Mesenchymal stem cell (in vitro differentiated cells and primary cell): ENCODE measurements at regions not wholly inside any gene's neighbourhood (a gene's known extent, or its start where the extent isn't known, plus 50 kb on each side); places are given as distances from the start of the nearest gene placed in this dataset.
A peak's percentile ranks its signal among the peaks of the same experiment; 100 is the strongest.
"Not testable (repeated sequence)": the region's sequence is repeated elsewhere in the genome, so short reads cannot be mapped to it uniquely, and the experiment has no call there.

ENCODE experiments used
- DNase-seq: peaks from one replicate; pipeline ENCODE4 v3.0.0-alpha.2; 2013
- H2AFZ ChIP-seq: one replicate; pipeline ENCODE4 v1.6.1; 2013; ENCODE audit warnings: low read depth, mild to moderate bottlenecking, control low read depth, inconsistent platforms, low read length, moderate library complexity
- H2AK5ac ChIP-seq: 2 replicates; pipeline ENCODE4 v1.6.1; 2013; ENCODE audit warnings: low read length, moderate library complexity, mild to moderate bottlenecking, inconsistent platforms; ENCODE audit not compliant: severe bottlenecking
- H2BK120ac ChIP-seq: one replicate; pipeline ENCODE4 v1.6.1; 2013; ENCODE audit warnings: low read depth, mild to moderate bottlenecking, inconsistent platforms, low read length, moderate library complexity
- H2BK12ac ChIP-seq, 2 experiments: one replicate each; pipeline ENCODE4 v1.6.1; 2013; ENCODE audit warnings: inconsistent platforms in 2 of 2, low read length in 2 of 2, mild to moderate bottlenecking in 2 of 2, moderate library complexity in 2 of 2, control low read depth in 1 of 2
- H2BK15ac ChIP-seq: one replicate; pipeline ENCODE4 v1.6.1; 2013; ENCODE audit warnings: mild to moderate bottlenecking, low read depth, inconsistent platforms; ENCODE audit not compliant: poor library complexity, severe bottlenecking
- H2BK5ac ChIP-seq: 2 replicates; pipeline ENCODE4 v1.6.1; 2013; ENCODE audit warnings: low read depth, mild to moderate bottlenecking, low read length, control low read depth, inconsistent platforms; ENCODE audit not compliant: poor library complexity, severe bottlenecking
- H3K14ac ChIP-seq, 2 experiments: one replicate each; pipeline ENCODE4 v1.6.1; 2013; ENCODE audit warnings: inconsistent platforms in 2 of 2, low read length in 2 of 2, control low read depth in 1 of 2, mild to moderate bottlenecking in 1 of 2, moderate library complexity in 1 of 2
- H3K18ac ChIP-seq, 2 experiments: one replicate each; pipeline ENCODE4 v1.6.1; 2013; ENCODE audit warnings: inconsistent platforms in 2 of 2, low read length in 2 of 2, control low read depth in 1 of 2, low read depth in 1 of 2, mild to moderate bottlenecking in 1 of 2
- H3K23ac ChIP-seq, 2 experiments: one replicate each; pipeline ENCODE4 v1.6.1; 2013; ENCODE audit warnings: inconsistent platforms in 2 of 2, low read length in 2 of 2, mild to moderate bottlenecking in 2 of 2, moderate library complexity in 2 of 2, control low read depth in 1 of 2
- H3K27ac ChIP-seq: 2 replicates; pipeline ENCODE4 v1.5.1; 2013; ENCODE audit warnings: mild to moderate bottlenecking, moderate library complexity, low read length, control low read depth, inconsistent platforms; ENCODE audit not compliant: poor library complexity, severe bottlenecking
- H3K27me3 ChIP-seq, 2 experiments: 2 replicates each; pipeline versions ENCODE4 v1.6.1 to v1.7.0; 2013; ENCODE audit warnings: low read length in 2 of 2, mild to moderate bottlenecking in 2 of 2, moderate library complexity in 2 of 2, control low read depth in 1 of 2, inconsistent platforms in 1 of 2; ENCODE audit not compliant: control insufficient read depth in 1 of 2, insufficient read depth in 1 of 2
- H3K36me3 ChIP-seq, 2 experiments: 2 replicates each; pipeline versions ENCODE4 v1.6.1 to v1.7.0; 2013; ENCODE audit warnings: low read length in 2 of 2, control low read depth in 1 of 2, inconsistent platforms in 1 of 2, low read depth in 1 of 2, mild to moderate bottlenecking in 1 of 2; ENCODE audit not compliant: insufficient read depth in 2 of 2, control insufficient read depth in 1 of 2
- H3K4ac ChIP-seq, 2 experiments: one replicate each; pipeline ENCODE4 v1.6.1; 2013; ENCODE audit warnings: inconsistent platforms in 2 of 2, low read length in 2 of 2, mild to moderate bottlenecking in 2 of 2, moderate library complexity in 2 of 2, control low read depth in 1 of 2, low read depth in 1 of 2
- H3K4me1 ChIP-seq: 2 replicates; pipeline ENCODE4 v1.6.1; 2013; ENCODE audit warnings: low read depth, low read length, control low read depth; ENCODE audit not compliant: control insufficient read depth, insufficient read depth
- H3K4me2 ChIP-seq: 2 replicates; pipeline ENCODE4 v1.6.1; 2013; ENCODE audit warnings: low read length, mild to moderate bottlenecking, inconsistent platforms; ENCODE audit not compliant: poor library complexity, severe bottlenecking
- H3K4me3 ChIP-seq, 2 experiments: 2 replicates each; pipeline versions ENCODE4 v1.5.1 to v1.7.0; 2013; ENCODE audit warnings: low read length in 2 of 2, mild to moderate bottlenecking in 2 of 2, control low read depth in 1 of 2, low read depth in 1 of 2; ENCODE audit not compliant: insufficient read depth in 1 of 2
- H3K79me1 ChIP-seq: replicated peaks from 2 replicates; pipeline ENCODE4 v1.6.1; 2013; ENCODE audit warnings: mild to moderate bottlenecking, control low read depth, low read length, inconsistent platforms; ENCODE audit not compliant: poor library complexity, severe bottlenecking
- H3K9ac ChIP-seq: 2 replicates; pipeline ENCODE4 v1.7.0; 2013; ENCODE audit warnings: mild to moderate bottlenecking, low read length, moderate library complexity
- H3K9me3 ChIP-seq: 2 replicates; pipeline ENCODE4 v1.7.0; 2013; ENCODE audit warnings: mild to moderate bottlenecking, low read length; ENCODE audit not compliant: control insufficient read depth
- H4K8ac ChIP-seq: one replicate; pipeline ENCODE4 v1.6.1; 2013; ENCODE audit warnings: inconsistent platforms, mild to moderate bottlenecking, low read length, moderate library complexity
- H4K91ac ChIP-seq: one replicate; pipeline ENCODE4 v1.6.1; 2013; ENCODE audit warnings: mild to moderate bottlenecking, low read length, inconsistent platforms
- WGBS: methylation state at CpG from one replicate; pipeline ENCODE4 v1.1.7; 2013; ENCODE audit warnings: mixed read lengths; 5-methylcytosine and 5-hydroxymethylcytosine counted together

DNA sequence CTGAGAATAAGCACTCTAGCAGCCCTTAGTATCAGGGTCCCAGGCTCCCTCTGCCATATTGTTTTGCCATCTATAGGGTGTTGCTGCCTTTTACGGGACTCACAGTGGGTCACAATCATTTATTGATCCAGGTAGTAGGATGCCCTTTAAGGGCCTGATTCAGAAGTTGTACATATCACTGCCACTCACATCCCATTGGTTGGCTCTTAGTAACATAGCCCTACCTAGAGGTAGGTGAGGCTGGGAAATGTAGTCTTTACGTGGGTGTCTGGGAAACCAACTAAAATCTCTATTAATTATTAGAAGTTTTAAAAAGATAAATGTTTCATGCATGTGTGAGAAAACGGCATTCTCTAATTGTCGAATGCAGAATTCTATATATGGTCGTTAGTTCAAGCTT lies 78.8 kb upstream of the ATP5PO start:
- WGBS: 100% methylated on average over 4 of the region's 5 CpGs
- Histone ChIP-seq H2AK5ac (no peak overlapping the region), H3K4ac (no peak overlapping the region), H3K23ac (no peak overlapping the region), H3K27ac (no peak overlapping the region), H4K8ac (no peak overlapping the region), H2BK15ac (no peak overlapping the region), H3K4me2 (no peak overlapping the region), H3K14ac (no peak overlapping the region), H3K36me3 (no peaks in the 10 kb centered on the region), H3K4me3 (no peak overlapping the region), H2BK5ac (no peak overlapping the region), H2AFZ (no peak overlapping the region), H2BK120ac (no peak overlapping the region), H3K4me1 (peaks cover 1% of the 10 kb centered on the region), H3K18ac (no peak overlapping the region), H3K79me1 (no peaks in the 10 kb centered on the region), H3K9ac (no peak overlapping the region), H3K27me3 (no peaks in the 10 kb centered on the region), H3K9me3 (peaks cover 16% of the 10 kb centered on the region), H2BK12ac (no peak overlapping the region), H4K91ac (no peak overlapping the region)
- DNase-seq: no peak

- 80% methylated on average over 11 of the region's 12 CpGs for WGBS
- H4K91ac ChIP-seq: no peak overlapping the region
- H3K23ac ChIP-seq: no peak overlapping the region
- H2AFZ ChIP-seq: no peak overlapping the region
- no peak for DNase-seq
- no peaks in the 10 kb centered on the region for H3K36me3 ChIP-seq
- H3K18ac ChIP-seq: no peak overlapping the region
- H2BK12ac ChIP-seq: no peak overlapping the region
- H3K27ac ChIP-seq: no peak overlapping the region
- H2AK5ac ChIP-seq: no peak overlapping the region
- peaks cover 1% of the 10 kb centered on the region for H3K4me1 ChIP-seq
- H3K79me1 ChIP-seq: no peaks in the 10 kb centered on the region
- peaks cover 16% of the 10 kb centered on the region for H3K9me3 ChIP-seq
- no peak overlapping the region for H3K4me2 ChIP-seq
- no peak overlapping the region for H2BK5ac ChIP-seq
- no peak overlapping the region for H2BK15ac ChIP-seq
- no peak overlapping the region for H4K8ac ChIP-seq
- H3K4me3 ChIP-seq: no peak overlapping the region
- H2BK120ac ChIP-seq: no peak overlapping the region
- no peaks in the 10 kb centered on the region for H3K27me3 ChIP-seq
- H3K14ac ChIP-seq: no peak overlapping the region
- H3K9ac ChIP-seq: no peak overlapping the region
- peak overlapping the region in 1 of 2 experiments; percentile 13 for H3K4ac ChIP-seq
Observed at GRCh38 chr21:33993286-33994231, 78.0 kb upstream of the ATP5PO start.

DNA sequence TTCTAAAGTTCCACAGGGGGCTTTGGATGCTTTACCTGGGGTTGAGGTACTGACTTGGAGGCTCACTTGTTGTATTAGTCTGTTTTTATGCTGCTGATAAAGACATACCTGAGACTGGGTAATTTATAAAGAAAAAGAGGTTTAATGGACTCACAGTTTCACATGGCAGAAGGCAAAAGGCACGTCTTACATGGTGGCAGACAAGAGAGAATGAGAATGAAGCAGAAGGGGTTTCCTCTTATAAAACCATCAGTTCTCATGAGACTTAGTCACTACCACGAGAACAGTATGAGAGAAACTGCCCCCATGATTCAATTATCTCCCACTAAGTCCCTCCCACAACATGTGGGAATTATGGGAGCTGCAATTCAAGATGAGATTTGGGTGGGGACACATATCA lies 76.8 kb upstream of the ATP5PO start:
- H2AK5ac ChIP-seq, H3K18ac ChIP-seq, H3K27ac ChIP-seq, H3K36me3 ChIP-seq, H2BK5ac ChIP-seq, H2BK12ac ChIP-seq, H2BK15ac ChIP-seq, H3K27me3 ChIP-seq, H3K23ac ChIP-seq, H4K8ac ChIP-seq, H2BK120ac ChIP-seq, H3K4ac ChIP-seq, H2AFZ ChIP-seq, H3K4me2 ChIP-seq, H3K4me1 ChIP-seq, H3K14ac ChIP-seq, H3K9ac ChIP-seq, DNase-seq, H4K91ac ChIP-seq, H3K4me3 ChIP-seq, H3K79me1 ChIP-seq: not testable (repeated sequence)
- WGBS: 66% methylated on average over 2 of the region's 2 CpGs
- H3K9me3 ChIP-seq: peaks cover 16% of the 10 kb centered on the region

- Histone ChIP-seq H2AK5ac (no peak overlapping the region), H3K27me3 (no peaks in the 10 kb centered on the region), H4K8ac (no peak overlapping the region), H2BK12ac (no peak overlapping the region), H3K18ac (no peak overlapping the region), H3K36me3 (no peaks in the 10 kb centered on the region), H2BK5ac (no peak overlapping the region), H3K4ac (no peak overlapping the region), H2AFZ (no peak overlapping the region), H3K4me1 (peaks cover 1% of the 10 kb centered on the region), H2BK15ac (no peak overlapping the region), H3K14ac (no peak overlapping the region), H3K9me3 (peaks cover 7% of the 10 kb centered on the region), H3K4me2 (no peak overlapping the region), H3K9ac (no peak overlapping the region), H2BK120ac (no peak overlapping the region), H3K27ac (no peak overlapping the region), H3K23ac (no peak overlapping the region), H3K4me3 (no peak overlapping the region), H4K91ac (no peak overlapping the region), H3K79me1 (no peaks in the 10 kb centered on the region)
- WGBS: 98% methylated on average over 3 of the region's 3 CpGs
- no peak for DNase-seq
Observed at GRCh38 chr21:33991133-33991532, 75.5 kb upstream of the ATP5PO start.
